RWPE1 (cell line): ENCODE measurements at regions not wholly inside any gene's neighbourhood (a gene's known extent, or its start where the extent isn't known, plus 50 kb on each side); places are given as distances from the start of the nearest gene placed in this dataset.

Source experiments
- CTCF ChIA-PET: fragments of 350-600 bp; sonication (Branson Sonifier 250); formaldehyde crosslinking; extraction: SDS; loops from one replicate; lab custom pipeline; 2021; lab: Yijun Ruan, JAX
- POLR2A ChIA-PET: fragments of 400-600 bp; formaldehyde crosslinking; extraction: SDS; loops from one replicate; lab custom pipeline; 2020; ENCODE audit warnings: antibody characterized with exemption; ENCODE audit not compliant: low non-redundant PET; lab: Yijun Ruan, JAX
- DNase-seq: peaks from one replicate; pipeline ENCODE4 v3.0.0; 2012; ENCODE audit warnings: low spot score
- H3K27ac ChIP-seq: fragments of 450-650 bp; 2 replicates; pipeline ENCODE4 v1.5.1; 2017
- CTCF ChIP-seq: fragments of 450-650 bp; conservative IDR thresholded peaks from 2 replicates; pipeline ENCODE4 v1.5.1; 2017; ENCODE audit warnings: low read depth, mild to moderate bottlenecking

GRCh38 chr13:57224414-57224813 lies 57.4 kb downstream of the PRR20E start:
- TF ChIP-seq CTCF: no peak
- no peak for DNase-seq
- no peak overlapping the region for H3K27ac ChIP-seq
- CTCF ChIA-PET: no interaction called here
- POLR2A ChIA-PET: no interaction called here

GRCh38 chr13:57250472-57250871 lies 83.5 kb downstream of the PRR20E start:
- TF ChIP-seq CTCF: no peak
- ChIA-PET CTCF (no interaction called here), POLR2A (no interaction called here)
- DNase-seq: no peak
- no peak overlapping the region for H3K27ac ChIP-seq

- ChIA-PET CTCF (no interaction called here), POLR2A (no interaction called here)
- no peak for DNase-seq
- no peak overlapping the region for H3K27ac ChIP-seq
- TF ChIP-seq CTCF: no peak
Measured at GRCh38 chr13:57253551-57253950, 86.6 kb downstream of the PRR20E start.

GRCh38 chr13:57264965-57265364 lies 98.0 kb downstream of the PRR20E start:
- H3K27ac ChIP-seq: no peak overlapping the region
- ChIA-PET POLR2A (no interaction called here), CTCF (no interaction called here)
- no peak for TF ChIP-seq CTCF
- DNase-seq: no peak

- H3K27ac ChIP-seq: no peak overlapping the region
- ChIA-PET POLR2A (no interaction called here), CTCF (interaction anchor here (0.6 kb wide), 1 partner anchor 35 kb away, joined by 4 read pairs; no protein-coding TSS in a partner anchor)
- no peak for TF ChIP-seq CTCF
- no peak for DNase-seq
Measured at GRCh38 chr13:57270493-57270892, 103.5 kb downstream of the PRR20E start.

GRCh38 chr13:57286511-57287098 lies 119.6 kb downstream of the PRR20E start:
- DNase-seq: no peak
- ChIA-PET POLR2A (no interaction called here), CTCF (no interaction called here)
- TF ChIP-seq CTCF: no peak
- H3K27ac ChIP-seq: no peak overlapping the region

- ChIA-PET POLR2A (no interaction called here), CTCF (no interaction called here)
- H3K27ac ChIP-seq: no peak overlapping the region
- DNase-seq: no peak
- TF ChIP-seq CTCF: no peak
Measured at GRCh38 chr13:57302604-57303003, 135.6 kb downstream of the PRR20E start.
